HG02852 (cell line): ENCODE measurements at regions not wholly inside any gene's neighbourhood (a gene's known extent, or its start where the extent isn't known, plus 50 kb on each side); places are given as distances from the start of the nearest gene placed in this dataset.
"Not testable (repeated sequence)": the region's sequence is repeated elsewhere in the genome, so short reads cannot be mapped to it uniquely, and the experiment has no call there.

Experiments
- ATAC-seq: cut with Tn5 transposase; IDR thresholded peaks from one replicate; pipeline ENCODE4 v1.9.1; 2021; ENCODE audit warnings: mild to moderate bottlenecking, moderate library complexity; ENCODE audit not compliant: unreplicated experiment

DNA sequence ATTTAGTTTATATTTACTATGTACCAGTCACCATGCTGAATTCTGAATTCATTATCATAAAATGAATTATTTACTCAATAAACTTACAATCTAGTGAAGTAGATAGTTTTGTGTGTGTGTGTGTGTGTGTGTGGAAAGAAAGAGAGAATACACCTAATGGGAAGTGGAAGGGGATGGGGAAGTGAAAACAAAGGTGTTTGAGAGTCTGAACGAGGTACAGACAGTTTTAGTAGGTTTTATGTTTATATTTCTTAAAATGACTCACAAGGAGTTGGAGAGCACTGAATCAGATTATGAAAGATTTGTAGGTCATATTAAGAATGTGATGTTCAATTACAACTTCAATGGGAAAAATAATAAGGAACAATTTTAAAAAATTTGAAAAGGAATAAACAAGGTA, 1753.0 kb downstream of the SLITRK1 start:
- no peak for ATAC-seq

DNA sequence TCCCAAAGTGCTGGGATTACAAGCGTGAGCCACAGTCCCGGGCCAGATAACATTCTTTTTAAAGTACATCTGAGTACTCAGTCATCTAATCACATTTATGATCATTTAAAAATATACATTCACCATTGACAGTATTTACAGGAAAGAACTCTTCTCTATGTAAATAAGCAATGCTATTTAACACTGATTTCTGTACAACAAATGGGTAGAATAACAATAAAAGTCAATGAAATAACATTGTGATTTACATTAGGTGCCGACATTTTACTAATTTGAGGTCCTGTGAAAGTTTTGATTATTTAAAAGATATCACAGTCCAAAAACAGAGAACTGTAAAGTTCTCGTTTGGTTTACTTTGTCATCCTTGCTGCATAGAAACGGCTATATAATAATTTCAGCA, 1763.7 kb downstream of the SLITRK1 start:
- ATAC-seq: no peak

DNA sequence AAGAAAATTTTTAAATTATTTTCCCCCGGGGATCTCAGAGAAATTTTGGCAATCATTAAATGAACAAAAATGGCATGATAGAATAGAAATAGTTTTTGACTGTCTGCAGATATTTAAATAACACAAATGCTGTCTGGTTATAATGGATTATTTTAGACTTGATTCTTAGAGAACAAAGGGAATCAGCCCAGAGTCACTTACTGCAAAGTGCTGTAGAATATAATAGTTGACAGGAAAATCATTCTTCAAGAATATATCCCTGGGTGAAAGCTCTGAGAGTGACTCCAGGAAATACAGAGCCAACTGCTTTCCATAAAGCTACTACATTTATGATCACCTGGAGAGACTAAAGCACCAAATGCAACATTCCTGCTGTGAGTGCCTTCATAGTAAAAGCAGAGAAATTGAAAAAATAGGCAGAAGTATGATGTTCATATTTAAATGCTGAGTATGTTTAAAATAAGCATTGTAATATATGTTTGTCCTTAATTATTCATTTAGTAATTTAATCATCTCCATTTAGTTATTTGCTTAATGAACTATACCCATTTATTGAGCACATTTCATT, 1765.8 kb downstream of the SLITRK1 start:
- no peak for ATAC-seq

DNA sequence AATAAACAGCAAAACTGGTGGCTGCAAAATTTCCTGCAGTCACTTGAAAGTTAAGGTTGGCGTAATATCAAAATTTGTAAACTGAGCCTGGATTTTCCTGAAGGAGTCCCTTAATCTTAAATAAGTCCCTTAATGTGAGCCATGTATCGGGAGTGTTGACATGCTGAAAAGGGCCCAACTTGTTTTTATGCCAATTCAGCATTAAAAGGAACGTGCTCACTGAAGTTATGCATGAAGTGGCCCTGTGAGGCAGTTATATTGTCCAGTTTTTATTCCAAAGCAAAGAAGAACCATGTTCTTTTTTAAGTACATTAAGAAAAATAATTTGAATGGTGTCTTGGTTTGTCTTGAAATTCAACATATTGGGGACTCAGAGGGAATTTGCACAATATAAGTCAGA, 1766.9 kb downstream of the SLITRK1 start:
- ATAC-seq: no peak

DNA sequence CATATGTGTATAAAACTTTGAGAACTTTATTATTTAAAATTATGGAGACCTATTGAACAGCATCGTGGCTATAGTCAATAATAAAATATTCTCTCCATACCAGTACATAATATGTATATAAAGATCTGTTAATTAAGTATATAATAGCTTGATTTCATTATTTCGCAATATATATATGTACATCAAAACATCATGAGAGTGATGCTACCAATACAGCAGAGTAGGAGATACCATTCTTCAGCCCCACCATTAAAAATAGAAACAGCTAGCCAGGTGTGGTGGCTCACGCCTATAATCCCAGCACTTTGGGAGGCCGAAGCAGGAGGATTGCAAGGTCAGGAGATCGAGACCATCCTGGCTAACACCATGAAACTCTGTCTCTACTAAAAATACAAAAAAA, 1755.3 kb upstream of the SPRY2 start:
- no peak for ATAC-seq

DNA sequence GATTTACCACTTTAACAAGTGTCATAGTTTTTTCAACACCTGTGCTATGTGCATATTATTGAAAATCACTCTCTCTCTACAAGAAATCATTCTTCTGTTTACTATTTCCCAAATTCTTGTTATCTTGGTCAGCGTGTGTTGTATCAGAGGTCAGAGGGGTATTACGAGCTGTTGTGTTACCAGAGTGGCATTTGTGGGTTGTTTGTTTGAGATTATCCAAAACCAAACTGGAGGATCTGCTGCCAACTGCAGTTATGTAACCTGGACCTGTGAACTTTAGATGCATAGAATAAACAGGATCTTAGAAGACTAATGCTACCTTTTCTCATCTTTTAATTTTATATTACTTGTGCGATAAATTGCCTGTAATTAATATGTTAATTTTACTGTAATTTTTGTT, 1751.4 kb upstream of the SPRY2 start:
- no peak for ATAC-seq

DNA sequence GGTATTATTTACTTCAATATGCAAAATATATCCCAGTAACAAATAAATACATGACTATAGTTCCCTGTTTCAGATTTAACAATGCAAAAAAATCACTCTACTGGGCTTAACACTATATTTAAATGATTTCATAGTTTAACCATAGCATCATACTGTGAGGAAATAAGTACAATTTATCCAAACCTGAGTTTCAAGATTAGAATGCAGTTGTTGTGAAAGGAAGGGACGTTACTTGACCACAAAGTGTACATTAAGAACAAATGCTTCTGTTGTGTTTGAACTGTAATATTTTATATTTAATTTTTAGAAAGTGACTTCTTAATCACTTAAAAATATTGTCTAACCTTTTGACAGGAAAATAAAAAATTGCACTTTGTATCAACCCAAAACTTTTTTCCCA, 1747.9 kb upstream of the SPRY2 start:
- no peak for ATAC-seq

DNA sequence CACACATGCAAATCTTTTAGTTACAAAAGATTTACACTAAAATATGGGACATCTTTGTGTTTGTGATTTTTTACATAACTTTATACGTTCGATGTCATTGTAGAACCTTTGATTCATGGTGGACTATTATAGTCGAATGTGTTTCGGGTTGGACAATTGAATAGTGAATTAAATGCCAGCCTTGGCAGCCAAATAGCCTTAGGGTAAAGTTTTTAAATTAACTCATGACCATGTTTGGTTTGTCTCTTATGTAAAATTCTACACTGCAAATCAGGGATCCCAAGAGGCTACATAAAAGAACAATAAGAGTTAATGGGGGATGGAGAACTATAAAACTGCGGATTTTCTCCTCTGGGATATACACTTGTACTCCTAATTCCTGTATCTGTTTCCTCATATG, 1735.6 kb upstream of the SPRY2 start:
- ATAC-seq: no peak

DNA sequence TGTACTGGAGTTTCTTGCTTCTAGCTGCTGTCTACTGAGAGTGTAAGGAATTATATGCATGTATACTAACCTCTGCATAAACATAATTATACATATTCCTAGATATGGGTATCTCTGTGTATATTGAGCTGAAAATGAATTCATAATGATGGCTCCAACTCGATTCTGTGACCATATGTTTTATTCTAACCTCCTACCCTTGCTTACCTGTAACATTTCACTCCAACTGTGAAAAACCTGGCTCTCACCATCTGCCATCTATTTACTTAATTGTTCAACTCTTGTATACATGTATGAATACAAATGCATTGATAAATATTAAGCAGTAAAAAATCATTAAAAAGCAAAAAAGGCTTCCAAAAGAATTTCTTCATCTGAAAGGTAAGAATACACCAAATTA, 1729.5 kb upstream of the SPRY2 start:
- no peak for ATAC-seq

DNA sequence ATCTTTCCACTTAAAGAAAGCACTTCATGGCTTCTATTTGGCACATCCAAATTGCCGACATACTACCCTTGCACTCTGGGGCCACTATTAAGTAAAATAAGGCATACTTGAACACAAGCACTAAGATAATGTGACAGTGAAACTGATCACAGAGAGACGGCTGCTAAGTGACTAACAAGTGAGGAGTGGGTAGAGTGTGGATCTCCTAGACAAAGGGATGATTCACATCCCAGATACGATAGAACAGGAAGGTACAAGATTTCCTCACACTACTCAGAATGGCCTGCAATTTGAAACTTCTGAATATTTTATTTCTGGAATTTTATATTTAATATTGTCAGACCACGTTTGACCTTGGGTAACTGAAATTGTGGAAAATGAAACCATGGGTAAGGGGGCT, 1721.8 kb upstream of the SPRY2 start:
- no peak for ATAC-seq

DNA sequence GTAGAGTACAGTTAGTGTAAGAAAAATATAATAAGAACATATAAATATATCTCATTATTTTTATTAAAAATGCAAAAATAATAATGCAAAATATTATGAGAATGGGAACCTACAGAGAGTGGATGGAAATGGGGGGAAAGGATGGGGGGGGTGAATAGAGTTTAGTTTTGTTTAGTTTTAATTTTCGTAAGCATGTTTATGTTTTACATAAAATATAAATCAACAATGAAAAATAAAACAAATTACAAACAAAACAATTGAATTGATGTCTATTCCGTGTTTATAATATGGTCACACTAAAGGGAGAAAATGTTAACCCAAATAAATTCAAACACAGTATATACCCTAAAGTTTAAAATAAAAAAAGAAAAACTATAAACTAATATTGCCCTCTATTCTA, 1717.4 kb upstream of the SPRY2 start:
- no peak for ATAC-seq

DNA sequence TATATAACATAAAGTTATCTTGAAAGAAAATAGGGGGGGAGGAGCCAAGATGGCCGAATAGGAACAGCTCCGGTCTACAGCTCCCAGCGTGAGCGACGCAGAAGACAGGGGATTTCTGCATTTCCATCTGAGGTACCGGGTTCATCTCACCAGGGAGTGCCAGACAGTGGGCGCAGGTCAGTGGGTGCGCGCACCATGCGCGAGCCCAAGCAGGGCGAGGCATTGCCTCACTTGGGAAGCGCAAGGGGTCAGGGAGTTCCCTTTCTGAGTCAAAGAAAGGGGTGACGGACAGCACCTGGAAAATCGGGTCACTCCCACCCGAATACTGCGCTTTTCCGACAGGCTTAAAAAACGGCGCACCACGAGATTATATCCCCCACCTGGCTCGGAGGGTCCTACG, 1704.4 kb upstream of the SPRY2 start:
- not testable (repeated sequence) for ATAC-seq

DNA sequence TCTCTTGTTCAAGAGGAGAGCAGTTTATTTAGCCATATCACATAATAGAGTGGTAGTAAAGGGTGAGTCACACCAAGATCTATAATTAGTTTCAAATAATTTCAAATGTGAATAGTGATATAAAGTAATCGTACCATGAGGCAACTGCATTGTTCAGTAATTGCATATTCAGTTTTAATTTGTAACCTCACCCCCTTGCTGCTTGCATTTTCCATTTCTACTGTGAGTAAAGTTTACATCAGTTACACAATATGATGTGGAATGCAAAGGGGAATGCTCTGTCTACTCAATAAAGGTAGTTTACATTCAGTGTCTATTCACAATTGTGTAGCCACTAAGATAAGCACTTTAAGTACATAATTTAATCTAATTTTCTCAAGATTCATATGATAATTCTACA, 1695.7 kb upstream of the SPRY2 start:
- no peak for ATAC-seq

DNA sequence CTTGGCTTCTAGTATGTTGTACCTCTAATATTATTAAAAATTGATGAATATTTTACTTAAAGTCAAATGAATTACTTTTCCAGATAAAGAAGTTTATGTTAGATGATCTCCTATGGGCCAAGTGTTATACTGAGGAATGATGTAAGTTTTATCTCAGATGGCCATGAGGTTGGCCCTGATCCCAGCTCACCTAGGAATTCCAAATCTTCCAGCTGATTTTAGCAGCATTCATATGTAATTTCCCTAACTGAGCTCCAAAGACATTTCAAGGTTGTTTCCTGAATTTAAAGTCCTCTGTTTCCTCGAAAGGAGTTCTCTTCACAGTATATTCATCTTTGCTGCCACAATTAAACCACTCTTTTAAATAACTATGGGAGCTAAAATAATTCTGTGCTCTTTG, 1670.4 kb upstream of the SPRY2 start:
- no peak for ATAC-seq

DNA sequence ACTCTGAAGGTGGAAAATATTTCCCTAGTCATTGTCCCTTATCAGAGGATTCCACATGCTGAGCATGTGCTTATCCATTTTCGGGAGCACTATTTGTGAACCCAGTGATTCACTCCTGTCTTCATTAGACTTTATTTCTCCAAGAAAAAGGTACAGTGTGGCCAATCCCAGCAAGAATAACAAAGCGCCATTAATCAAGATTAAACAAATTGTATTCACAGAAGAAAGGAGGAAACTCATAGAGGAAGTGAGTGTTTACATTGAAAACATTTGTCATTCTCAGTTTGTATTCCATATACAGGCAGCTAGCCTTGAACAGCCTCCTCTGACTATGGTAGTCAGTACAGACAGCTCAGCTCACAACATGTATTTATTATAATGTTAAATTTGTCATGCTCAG, 1669.9 kb upstream of the SPRY2 start:
- no peak for ATAC-seq

DNA sequence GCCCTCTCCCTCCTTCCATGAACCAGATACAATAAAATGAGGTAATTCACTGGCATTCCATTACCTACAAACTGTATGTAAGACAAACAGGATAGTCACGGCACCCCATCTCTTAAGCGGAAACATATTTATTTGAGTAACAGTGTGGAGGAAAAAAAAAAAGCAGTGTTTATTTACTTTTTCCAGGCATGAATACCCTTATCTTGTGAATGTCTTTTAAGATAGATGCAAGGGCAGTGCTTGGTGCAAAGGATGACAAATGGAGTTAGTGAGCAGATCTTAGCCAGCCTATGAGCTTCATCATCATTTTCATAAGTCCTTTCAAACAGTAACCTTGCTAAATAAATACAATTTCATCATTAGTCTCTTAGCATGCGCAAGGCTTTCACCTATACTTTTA, 1661.8 kb upstream of the SPRY2 start:
- ATAC-seq: no peak

DNA sequence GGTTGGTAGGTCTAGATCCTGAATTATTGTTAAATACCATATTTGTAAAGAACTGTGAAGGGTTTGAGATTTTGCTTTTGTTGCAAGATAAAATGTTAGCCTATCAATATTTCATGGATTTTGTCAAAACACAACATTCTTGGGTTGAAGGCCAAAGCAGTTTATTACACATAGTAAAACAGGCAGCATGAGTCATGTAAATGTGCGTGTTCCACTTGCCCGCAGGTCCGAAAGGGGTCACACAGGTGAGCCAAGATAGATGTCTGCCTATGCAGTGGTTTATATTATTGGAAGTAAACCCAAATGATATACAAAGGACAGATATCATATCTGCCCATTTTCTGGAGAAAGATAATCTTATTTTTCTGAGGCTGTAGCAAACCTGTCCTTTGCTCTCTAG, 1654.4 kb upstream of the SPRY2 start:
- no peak for ATAC-seq

DNA sequence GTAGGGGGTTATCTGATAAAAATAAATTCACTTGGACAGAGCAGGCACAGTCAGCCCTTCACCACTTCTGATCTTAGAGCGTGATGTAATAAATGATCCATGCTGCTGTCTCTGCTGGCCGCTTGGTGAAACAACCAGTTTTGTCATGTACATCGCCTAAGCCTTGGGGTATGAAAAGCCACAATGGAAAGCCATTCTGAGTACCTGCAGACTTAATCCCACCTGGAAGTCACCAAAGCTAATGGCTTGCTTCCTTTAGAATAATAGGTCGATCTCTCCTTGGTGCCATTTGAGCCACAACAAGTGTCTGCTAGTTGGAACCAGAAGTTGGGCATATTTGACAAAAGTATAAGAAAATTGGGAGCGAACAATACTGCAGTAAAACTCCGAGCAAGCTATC, 1649.7 kb upstream of the SPRY2 start:
- ATAC-seq: no peak

DNA sequence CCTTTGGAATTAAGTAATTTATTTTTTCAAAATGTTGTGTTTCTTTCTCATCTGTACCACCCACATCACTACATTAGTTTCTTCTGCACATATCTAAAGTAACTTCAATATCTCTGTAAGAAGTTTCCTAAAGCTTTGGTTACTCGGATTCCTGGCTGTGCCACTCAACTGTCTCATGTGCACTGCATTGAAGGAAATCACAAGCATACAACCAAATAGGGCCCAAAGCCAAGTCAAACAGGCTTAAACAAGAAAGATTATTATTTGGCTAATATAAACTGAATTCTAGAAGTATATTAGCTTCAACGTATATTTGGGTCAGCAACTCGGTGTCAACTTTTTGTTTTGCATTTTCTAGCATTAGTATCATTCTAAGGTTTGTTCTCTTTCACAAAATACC, 1647.6 kb upstream of the SPRY2 start:
- ATAC-seq: no peak

DNA sequence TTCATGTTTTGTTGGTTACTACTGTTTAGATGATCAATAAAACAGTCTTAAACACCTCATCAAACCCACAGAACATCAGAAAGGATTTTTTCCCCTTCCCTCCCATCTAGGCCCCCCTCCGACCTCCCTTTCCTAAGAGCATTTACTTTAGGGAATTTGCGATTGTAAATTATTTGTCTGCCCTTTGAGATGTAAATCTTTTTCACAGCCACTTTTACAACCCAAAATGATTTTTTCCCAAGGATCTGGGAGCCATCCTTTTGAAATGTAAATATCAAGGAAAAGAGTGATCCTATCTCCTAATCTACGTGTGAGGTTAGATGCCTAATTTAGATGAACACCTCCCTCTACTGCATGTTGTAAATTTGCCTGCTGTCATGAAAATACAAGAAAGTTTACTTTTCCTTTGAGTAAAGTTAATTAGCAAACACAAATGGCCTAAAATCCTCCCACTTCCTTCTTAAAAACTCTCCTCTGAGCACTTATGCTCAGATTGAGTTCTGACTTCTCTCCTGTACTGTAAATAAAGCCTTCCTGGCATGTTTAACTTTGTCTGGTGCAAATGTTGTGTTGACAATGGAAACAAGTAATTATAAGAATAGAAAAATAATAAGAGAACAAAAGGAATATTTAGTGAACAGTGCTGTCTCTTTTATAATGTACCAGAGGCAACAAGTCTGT, 1646.9 kb upstream of the SPRY2 start:
- ATAC-seq: no peak

DNA sequence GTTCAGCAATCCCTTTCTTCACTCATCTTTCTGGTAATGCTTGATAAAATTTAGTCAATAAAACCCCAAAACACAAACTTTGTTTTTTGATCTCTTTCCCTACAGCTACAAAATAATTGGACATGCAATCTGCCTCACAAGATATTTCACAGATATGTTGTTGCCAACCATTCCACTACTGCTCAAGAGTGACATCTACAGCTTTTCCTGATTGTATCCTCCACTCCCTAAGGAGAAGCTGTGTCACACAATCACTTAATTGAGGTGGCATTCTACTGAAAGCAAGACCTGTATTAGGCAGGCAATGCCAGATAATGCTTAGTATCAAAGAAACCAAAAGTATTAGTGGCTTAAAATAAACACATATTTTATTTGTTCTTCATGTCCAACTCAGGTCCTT, 1646.2 kb upstream of the SPRY2 start:
- ATAC-seq: no peak

DNA sequence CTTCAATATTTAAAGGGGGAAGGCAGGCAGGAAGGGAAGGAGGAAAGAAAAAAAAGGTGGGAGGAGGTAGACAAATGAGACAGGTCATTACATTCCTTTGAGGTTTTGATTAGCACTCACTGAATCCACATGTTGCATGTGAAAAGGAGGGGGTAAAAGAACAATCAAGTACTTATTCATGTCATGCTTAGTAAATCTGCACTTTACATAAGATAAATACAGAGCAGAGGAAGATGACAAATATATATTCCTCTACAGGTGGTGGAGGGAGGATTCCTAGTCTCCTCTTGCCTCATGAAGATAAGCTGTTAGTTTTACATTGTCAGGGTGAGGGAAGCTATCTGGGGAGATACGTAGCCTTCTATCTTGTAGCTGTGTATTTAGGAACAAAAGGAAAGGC, 1645.4 kb upstream of the SPRY2 start:
- no peak for ATAC-seq

DNA sequence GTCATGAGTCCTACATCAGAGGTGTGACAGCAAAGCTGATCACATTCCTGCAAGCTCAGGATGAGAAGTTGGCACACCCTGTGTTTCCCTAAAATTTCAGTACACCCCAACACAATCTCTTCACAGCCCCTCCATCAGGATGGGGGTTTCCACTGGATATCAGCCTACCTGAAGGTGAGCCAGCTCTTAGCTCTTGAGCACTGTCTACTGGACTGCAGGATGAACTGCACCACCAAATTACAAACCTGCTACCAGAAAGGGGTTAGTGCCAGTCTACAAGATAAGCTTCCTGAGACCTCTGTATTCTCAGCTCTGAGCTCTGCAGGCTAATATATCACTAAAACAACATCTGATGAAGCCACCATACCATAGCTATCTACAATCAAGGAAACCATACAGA, 1616.2 kb upstream of the SPRY2 start:
- no peak for ATAC-seq
